ENCODE measurements at regions not wholly inside any gene's neighbourhood (a gene's known extent, or its start where the extent isn't known, plus 50 kb on each side); places are given as distances from the start of the nearest gene placed in this dataset.

- ChIA-PET CTCF (no interaction called here), POLR2A (no interaction called here)
- no peak overlapping the region for H3K4me3 ChIP-seq (ENCODE audit: control insufficient read depth in 1 of 2, extremely low read depth in 1 of 2, low read length in 1 of 2)
- H3K27ac Mint-ChIP-seq, result no peak overlapping the region
- WGBS (ENCODE audit: insufficient coverage), result no CpG with 5 or more reads among the region's 1 CpG
- H3K36me3 ChIP-seq (ENCODE audit: control insufficient read depth in 2 of 2, extremely low read depth in 1 of 2, insufficient read depth in 1 of 2, low read length in 1 of 2), result no peaks in the 10 kb centered on the region
- DNase-seq (no peak), ATAC-seq (replicated peaks in 1 of 4) (no peak)
- no peak overlapping the region for H3K27ac ChIP-seq (ENCODE audit: low read length)
- H3K9me3 Mint-ChIP-seq, result peaks cover 2 to 10% (median 9%) of the 10 kb centered on the region in 3 donors
- H3K27me3 Mint-ChIP-seq, result no peaks in the 10 kb centered on the region
- H3K9me3 ChIP-seq, result no peaks in the 10 kb centered on the region
- no peaks in the 10 kb centered on the region for H3K4me1 ChIP-seq (ENCODE audit: control insufficient read depth in 1 of 2, extremely low read depth in 1 of 2, insufficient read depth in 2 of 2, low read length in 2 of 2)
- no peaks in the 10 kb centered on the region for H3K27me3 ChIP-seq (replicated peaks in 1 of 2; ENCODE audit: control insufficient read depth in 2 of 2, extremely low read depth in 1 of 2, insufficient read depth in 2 of 2, low read length in 1 of 2)
- H3K4me1 Mint-ChIP-seq, result no peaks in the 10 kb centered on the region
- no peaks in the 10 kb centered on the region for H3K36me3 Mint-ChIP-seq
- no peak overlapping the region for H3K4me3 Mint-ChIP-seq
Observed at GRCh38 chr20:7723284-7723683, 217.0 kb downstream of the HAO1 start.

GRCh38 chr20:7728338-7728737, 211.9 kb downstream of the HAO1 start:
- H3K4me1 ChIP-seq (ENCODE audit: control insufficient read depth in 1 of 2, extremely low read depth in 1 of 2, insufficient read depth in 2 of 2, low read length in 2 of 2), result no peaks in the 10 kb centered on the region
- no peak overlapping the region for H3K27ac Mint-ChIP-seq
- no peak for DNase-seq

DNA sequence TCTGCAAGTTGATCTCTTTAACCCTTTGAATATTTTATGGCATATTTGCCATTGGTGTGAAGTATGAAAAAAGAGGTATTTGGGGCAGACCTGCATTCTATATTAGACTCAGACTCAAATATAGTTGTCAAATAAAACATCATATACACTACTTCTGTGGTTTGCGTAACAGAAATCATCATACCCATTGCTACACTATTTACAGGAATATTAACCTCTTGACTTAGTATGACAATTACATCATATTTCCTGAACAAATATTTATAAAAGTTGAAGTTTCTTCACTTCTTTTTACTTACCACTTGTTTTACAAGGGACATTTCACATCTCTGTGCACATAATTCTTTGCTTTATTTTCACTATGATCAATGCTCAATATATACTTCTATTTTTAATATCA, 206.0 kb downstream of the HAO1 start:
- ATAC-seq (replicated peaks in 1 of 4), result no peak
- no peaks in the 10 kb centered on the region for H3K36me3 Mint-ChIP-seq
- H3K27ac Mint-ChIP-seq, result no peak overlapping the region
- no peaks in the 10 kb centered on the region for H3K9me3 ChIP-seq
- WGBS (ENCODE audit: insufficient coverage), result no CpG with 5 or more reads among the region's 1 CpG
- peaks cover 0 to 3% of the 10 kb centered on the region in 2 donors for H3K27me3 Mint-ChIP-seq
- no peaks in the 10 kb centered on the region for H3K36me3 ChIP-seq (ENCODE audit: control insufficient read depth in 2 of 2, extremely low read depth in 1 of 2, insufficient read depth in 1 of 2, low read length in 1 of 2)
- no peak for DNase-seq
- H3K27ac ChIP-seq (ENCODE audit: low read length), result no peak overlapping the region
- peaks cover 0 to 4% (median 0%) of the 10 kb centered on the region in 3 donors for H3K9me3 Mint-ChIP-seq
- no peaks in the 10 kb centered on the region for H3K4me1 ChIP-seq (ENCODE audit: control insufficient read depth in 1 of 2, extremely low read depth in 1 of 2, insufficient read depth in 2 of 2, low read length in 2 of 2)
- H3K4me1 Mint-ChIP-seq, result no peaks in the 10 kb centered on the region
- CTCF ChIA-PET, result no interaction called here
- no peak overlapping the region for H3K4me3 ChIP-seq (ENCODE audit: control insufficient read depth in 1 of 2, extremely low read depth in 1 of 2, low read length in 1 of 2)
- POLR2A ChIA-PET, result no interaction called here
- H3K4me3 Mint-ChIP-seq, result no peak overlapping the region
- H3K27me3 ChIP-seq (replicated peaks in 1 of 2; ENCODE audit: control insufficient read depth in 2 of 2, extremely low read depth in 1 of 2, insufficient read depth in 2 of 2, low read length in 1 of 2), result no peaks in the 10 kb centered on the region

More at GRCh38 chr20:7728338-7728737, 211.9 kb downstream of the HAO1 start:
- no peak overlapping the region for H3K4me3 Mint-ChIP-seq
- H3K9me3 Mint-ChIP-seq, result peaks cover 0 to 4% (median 0%) of the 10 kb centered on the region in 3 donors
- H3K4me1 Mint-ChIP-seq, result no peaks in the 10 kb centered on the region
- ChIA-PET POLR2A (interaction anchor here in 1 of 2 donors (0.6 kb wide), 1 partner anchor 56 kb away, joined by 3 read pairs; no protein-coding TSS in a partner anchor), CTCF (no interaction called here)
- no peaks in the 10 kb centered on the region for H3K36me3 Mint-ChIP-seq
- H3K27me3 ChIP-seq (replicated peaks in 1 of 2; ENCODE audit: control insufficient read depth in 2 of 2, extremely low read depth in 1 of 2, insufficient read depth in 2 of 2, low read length in 1 of 2), result no peaks in the 10 kb centered on the region
- no peaks in the 10 kb centered on the region for H3K36me3 ChIP-seq (ENCODE audit: control insufficient read depth in 2 of 2, extremely low read depth in 1 of 2, insufficient read depth in 1 of 2, low read length in 1 of 2)
- H3K27me3 Mint-ChIP-seq, result no peaks in the 10 kb centered on the region
- no peak overlapping the region for H3K4me3 ChIP-seq (ENCODE audit: control insufficient read depth in 1 of 2, extremely low read depth in 1 of 2, low read length in 1 of 2)
- no peaks in the 10 kb centered on the region for H3K9me3 ChIP-seq
- no peak for ATAC-seq (replicated peaks in 1 of 4)
- no peak overlapping the region for H3K27ac ChIP-seq (ENCODE audit: low read length)

DNA sequence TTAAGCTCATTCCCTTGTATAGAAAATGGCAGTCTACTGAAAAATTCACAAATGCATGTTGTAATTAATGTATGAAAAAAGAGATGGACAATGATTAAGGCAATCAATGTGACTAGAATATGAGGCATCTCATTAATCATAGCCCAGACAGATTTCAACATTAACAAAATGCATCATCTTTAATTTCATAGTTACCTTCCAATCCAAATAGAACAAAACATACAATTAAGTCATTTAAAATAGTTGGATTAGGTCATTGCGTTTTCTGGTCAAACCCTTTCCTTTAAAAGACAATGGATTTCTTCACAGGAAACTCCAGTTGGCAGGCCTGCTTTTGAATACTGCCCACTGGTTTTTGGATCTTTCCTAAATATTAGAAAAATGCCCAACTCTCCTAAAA, 203.9 kb downstream of the HAO1 start:
- Histone ChIP-seq H3K27me3 (replicated peaks in 1 of 2; ENCODE audit: control insufficient read depth in 2 of 2, extremely low read depth in 1 of 2, insufficient read depth in 2 of 2, low read length in 1 of 2) (no peaks in the 10 kb centered on the region), H3K27ac (ENCODE audit: low read length) (no peak overlapping the region), H3K4me1 (ENCODE audit: control insufficient read depth in 1 of 2, extremely low read depth in 1 of 2, insufficient read depth in 2 of 2, low read length in 2 of 2) (no peaks in the 10 kb centered on the region), H3K9me3 (no peaks in the 10 kb centered on the region), H3K4me3 (ENCODE audit: control insufficient read depth in 1 of 2, extremely low read depth in 1 of 2, low read length in 1 of 2) (no peak overlapping the region), H3K36me3 (ENCODE audit: control insufficient read depth in 2 of 2, extremely low read depth in 1 of 2, insufficient read depth in 1 of 2, low read length in 1 of 2) (no peaks in the 10 kb centered on the region)
- H3K36me3 Mint-ChIP-seq, result no peaks in the 10 kb centered on the region
- CTCF ChIA-PET, result no interaction called here
- POLR2A ChIA-PET, result no interaction called here
- no CpG with 5 or more reads among the region's 1 CpG for WGBS (ENCODE audit: insufficient coverage)
- DNase-seq (no peak), ATAC-seq (replicated peaks in 1 of 4) (no peak)
- no peaks in the 10 kb centered on the region for H3K4me1 Mint-ChIP-seq
- H3K27ac Mint-ChIP-seq, result no peak overlapping the region
- H3K4me3 Mint-ChIP-seq, result no peak overlapping the region
- H3K27me3 Mint-ChIP-seq, result peaks cover 0 to 3% of the 10 kb centered on the region in 2 donors
- H3K9me3 Mint-ChIP-seq, result peaks cover 0 to 6% (median 0%) of the 10 kb centered on the region in 3 donors

DNA sequence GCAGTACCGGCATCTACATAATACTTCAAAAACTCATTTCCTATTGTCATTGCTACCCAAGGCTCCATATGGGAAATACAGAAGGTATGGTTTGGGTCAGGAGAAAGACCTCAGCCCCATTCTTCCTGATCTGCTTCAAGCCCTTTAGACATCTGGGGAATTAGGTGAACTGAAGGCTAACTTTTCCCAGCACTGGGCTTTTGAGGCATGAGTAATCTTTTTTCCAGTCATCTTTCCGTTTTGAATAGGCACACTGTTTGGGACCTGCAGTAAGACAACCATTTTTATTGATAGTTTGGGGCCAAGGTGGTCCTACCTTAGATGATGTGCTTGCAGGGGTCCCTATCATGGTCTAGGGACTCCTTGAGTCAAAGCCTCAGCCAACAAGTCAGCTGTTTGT, 198.4 kb downstream of the HAO1 start:
- POLR2A ChIA-PET, result no interaction called here
- Mint-ChIP-seq H3K4me3 (no peak overlapping the region), H3K36me3 (no peaks in the 10 kb centered on the region)

DNA sequence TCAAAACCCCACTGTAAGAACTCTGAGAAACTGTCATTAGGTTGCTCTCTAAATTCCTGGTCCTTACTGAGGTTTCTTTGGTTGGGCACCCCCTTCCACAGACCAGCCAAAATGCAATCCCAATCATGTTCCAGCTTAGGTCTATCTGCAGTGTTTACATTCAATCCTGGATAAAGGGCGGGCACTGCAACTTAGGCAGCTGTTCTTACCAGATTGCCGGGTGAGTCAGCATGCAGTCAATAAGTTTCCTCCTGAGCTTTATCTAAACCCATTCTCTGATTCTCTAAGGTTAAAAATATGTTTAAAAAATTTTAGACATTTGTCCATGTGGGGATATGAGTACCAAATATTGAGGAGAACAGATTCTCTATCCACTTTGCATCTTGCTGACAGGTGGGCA, 197.8 kb downstream of the HAO1 start:
- no peak overlapping the region for H3K4me3 ChIP-seq (ENCODE audit: control insufficient read depth in 1 of 2, extremely low read depth in 1 of 2, low read length in 1 of 2)
- no peaks in the 10 kb centered on the region for H3K9me3 ChIP-seq
- no peaks in the 10 kb centered on the region for H3K36me3 ChIP-seq (ENCODE audit: control insufficient read depth in 2 of 2, extremely low read depth in 1 of 2, insufficient read depth in 1 of 2, low read length in 1 of 2)
- H3K27me3 ChIP-seq (replicated peaks in 1 of 2; ENCODE audit: control insufficient read depth in 2 of 2, extremely low read depth in 1 of 2, insufficient read depth in 2 of 2, low read length in 1 of 2), result no peaks in the 10 kb centered on the region
- WGBS (ENCODE audit: insufficient coverage), result no CpG with 5 or more reads among the region's 2 CpGs
- ChIA-PET POLR2A (no interaction called here), CTCF (no interaction called here)
- DNase-seq, result no peak
- H3K4me1 ChIP-seq (ENCODE audit: control insufficient read depth in 1 of 2, extremely low read depth in 1 of 2, insufficient read depth in 2 of 2, low read length in 2 of 2), result no peaks in the 10 kb centered on the region
- Mint-ChIP-seq H3K27ac (no peak overlapping the region), H3K4me1 (no peaks in the 10 kb centered on the region), H3K9me3 (peaks cover 4 to 14% (median 8%) of the 10 kb centered on the region in 3 donors), H3K36me3 (no peaks in the 10 kb centered on the region), H3K27me3 (no peaks in the 10 kb centered on the region), H3K4me3 (no peak overlapping the region)
- H3K27ac ChIP-seq (ENCODE audit: low read length), result no peak overlapping the region
- ATAC-seq (replicated peaks in 1 of 4), result no peak

More for the DNA sequence above, 198.4 kb downstream of the HAO1 start:
- no peaks in the 10 kb centered on the region for H3K27me3 ChIP-seq (replicated peaks in 1 of 2; ENCODE audit: control insufficient read depth in 2 of 2, extremely low read depth in 1 of 2, insufficient read depth in 2 of 2, low read length in 1 of 2)
- no peaks in the 10 kb centered on the region for H3K36me3 ChIP-seq (ENCODE audit: control insufficient read depth in 2 of 2, extremely low read depth in 1 of 2, insufficient read depth in 1 of 2, low read length in 1 of 2)
- no peak overlapping the region for H3K27ac ChIP-seq (ENCODE audit: low read length)
- H3K4me3 ChIP-seq (ENCODE audit: control insufficient read depth in 1 of 2, extremely low read depth in 1 of 2, low read length in 1 of 2), result no peak overlapping the region
- H3K4me1 Mint-ChIP-seq, result no peaks in the 10 kb centered on the region
- DNase-seq (no peak), ATAC-seq (replicated peaks in 1 of 4) (no peak)
- WGBS (ENCODE audit: insufficient coverage), result no CpG with 5 or more reads among the region's 2 CpGs
- H3K27me3 Mint-ChIP-seq, result no peaks in the 10 kb centered on the region
- peaks cover 4 to 14% (median 8%) of the 10 kb centered on the region in 3 donors for H3K9me3 Mint-ChIP-seq
- no peaks in the 10 kb centered on the region for H3K9me3 ChIP-seq
- no peak overlapping the region for H3K27ac Mint-ChIP-seq
- H3K4me1 ChIP-seq (ENCODE audit: control insufficient read depth in 1 of 2, extremely low read depth in 1 of 2, insufficient read depth in 2 of 2, low read length in 2 of 2), result no peaks in the 10 kb centered on the region
- CTCF ChIA-PET, result no interaction called here

GRCh38 chr20:7744411-7744810, 195.8 kb downstream of the HAO1 start:
- no peak for ATAC-seq (replicated peaks in 1 of 4)
- no CpG with 5 or more reads among the region's 1 CpG for WGBS (ENCODE audit: insufficient coverage)
- no peaks in the 10 kb centered on the region for H3K9me3 ChIP-seq

More at GRCh38 chr20:7744411-7744810, 195.8 kb downstream of the HAO1 start:
- Mint-ChIP-seq H3K36me3 (no peaks in the 10 kb centered on the region), H3K27me3 (no peaks in the 10 kb centered on the region), H3K27ac (no peak overlapping the region), H3K4me3 (no peak overlapping the region), H3K4me1 (no peaks in the 10 kb centered on the region), H3K9me3 (peaks cover 4 to 14% (median 8%) of the 10 kb centered on the region in 3 donors)
- Histone ChIP-seq H3K4me1 (ENCODE audit: control insufficient read depth in 1 of 2, extremely low read depth in 1 of 2, insufficient read depth in 2 of 2, low read length in 2 of 2) (no peaks in the 10 kb centered on the region), H3K4me3 (ENCODE audit: control insufficient read depth in 1 of 2, extremely low read depth in 1 of 2, low read length in 1 of 2) (no peak overlapping the region), H3K36me3 (ENCODE audit: control insufficient read depth in 2 of 2, extremely low read depth in 1 of 2, insufficient read depth in 1 of 2, low read length in 1 of 2) (no peaks in the 10 kb centered on the region), H3K27me3 (replicated peaks in 1 of 2; ENCODE audit: control insufficient read depth in 2 of 2, extremely low read depth in 1 of 2, insufficient read depth in 2 of 2, low read length in 1 of 2) (no peaks in the 10 kb centered on the region), H3K27ac (ENCODE audit: low read length) (no peak overlapping the region)
- ChIA-PET CTCF (no interaction called here), POLR2A (no interaction called here)
- DNase-seq, result no peak

Data from T-cell (primary cell).